SK-N-SH treated with all-trans-retinoic acid at 6 μM for 48 hours (cell line): ENCODE measurements at regions not wholly inside any gene's neighbourhood (a gene's known extent, or its start where the extent isn't known, plus 50 kb on each side); places are given as distances from the start of the nearest gene placed in this dataset.

Experiments used
- ATAC-seq: fragments of 200-7000 bp; cut with Tn5 transposase; 3 replicates; pipeline ENCODE4 v1.9.1; 2020; ENCODE audit warnings: mild to moderate bottlenecking, moderate library complexity
- ARNTL ChIP-seq: fragments of 450-650 bp; formaldehyde crosslinking; IDR thresholded peaks from 2 replicates; pipeline ENCODE4 v1.5.0; 2020; ENCODE audit warnings: low read depth, mild to moderate bottlenecking, moderate library complexity, borderline replicate concordance
- BACH2 ChIP-seq: fragments of 250-450 bp; sonication (Bioruptor Pico); IDR thresholded peaks from 2 replicates; pipeline ENCODE4 v1.9.0; 2021; ENCODE audit warnings: mild to moderate bottlenecking, borderline replicate concordance
- CSDC2 ChIP-seq: fragments of 250-450 bp; sonication (Bioruptor Pico); IDR thresholded peaks from 2 replicates; pipeline ENCODE4 v1.5.0; 2020; ENCODE audit warnings: mild to moderate bottlenecking, moderate library complexity
- ESRRG ChIP-seq: fragments of 250-450 bp; sonication (Bioruptor Pico); IDR thresholded peaks from 2 replicates; pipeline ENCODE4 v1.6.1; 2021; ENCODE audit warnings: mild to moderate bottlenecking
- GLIS3 ChIP-seq: fragments of 250-450 bp; sonication (Bioruptor Pico); IDR thresholded peaks from 2 replicates; pipeline ENCODE4 v1.5.0; 2020; ENCODE audit warnings: mild to moderate bottlenecking, moderate library complexity
- ISL1 ChIP-seq: fragments of 250-450 bp; sonication (Bioruptor Pico); IDR thresholded peaks from 2 replicates; pipeline ENCODE4 v2.1.2; 2022; ENCODE audit warnings: mild to moderate bottlenecking, moderate library complexity
- OSR1 ChIP-seq: fragments of 250-450 bp; sonication (Bioruptor Pico); IDR thresholded peaks from 2 replicates; pipeline ENCODE4 v1.8.0; 2022; ENCODE audit warnings: moderate library complexity, mild to moderate bottlenecking, inconsistent platforms
- PATZ1 ChIP-seq: fragments of 250-450 bp; sonication (Bioruptor Pico); IDR thresholded peaks from 2 replicates; pipeline ENCODE4 v1.8.0; 2020; ENCODE audit warnings: mild to moderate bottlenecking, moderate library complexity, borderline replicate concordance
- PPARA ChIP-seq: fragments of 250-450 bp; sonication (Bioruptor Pico); IDR thresholded peaks from 2 replicates; pipeline ENCODE4 v1.5.0; 2020; ENCODE audit warnings: mild to moderate bottlenecking, borderline replicate concordance
- RARB ChIP-seq: fragments of 250-450 bp; sonication (Bioruptor Pico); IDR thresholded peaks from 2 replicates; pipeline ENCODE4 v1.8.0; 2021; ENCODE audit warnings: mild to moderate bottlenecking, moderate library complexity
- SNAI2 ChIP-seq: fragments of 250-450 bp; sonication (Bioruptor Pico); IDR thresholded peaks from 2 replicates; pipeline ENCODE4 v1.5.0; 2020; ENCODE audit warnings: mild to moderate bottlenecking, moderate library complexity
- TOX ChIP-seq: fragments of 250-450 bp; sonication (Bioruptor Pico); IDR thresholded peaks from 2 replicates; pipeline ENCODE4 v1.8.0; 2021; ENCODE audit warnings: mild to moderate bottlenecking, moderate library complexity, borderline replicate concordance
- TSHZ2 ChIP-seq: fragments of 250-450 bp; sonication (Bioruptor Pico); IDR thresholded peaks from 2 replicates; pipeline ENCODE4 v1.5.0; 2020; ENCODE audit warnings: mild to moderate bottlenecking, moderate library complexity
- ZC3H10 ChIP-seq: fragments of 250-450 bp; sonication (Bioruptor Pico); IDR thresholded peaks from 2 replicates; pipeline ENCODE4 v1.5.1; 2021; ENCODE audit warnings: mild to moderate bottlenecking, moderate library complexity
- ZFP3 ChIP-seq: fragments of 250-450 bp; sonication (Bioruptor Pico); IDR thresholded peaks from 2 replicates; pipeline ENCODE4 v1.5.0; 2020; ENCODE audit warnings: mild to moderate bottlenecking, moderate library complexity
- ZFP30 ChIP-seq: fragments of 450-650 bp; formaldehyde crosslinking; IDR thresholded peaks from 2 replicates; pipeline ENCODE4 v1.5.0; 2022; ENCODE audit warnings: mild to moderate bottlenecking, moderate library complexity
- ZNF565 ChIP-seq: fragments of 450-650 bp; formaldehyde crosslinking; conservative IDR thresholded peaks from 2 replicates; pipeline ENCODE4 v1.5.0; 2020; ENCODE audit warnings: low read depth, mild to moderate bottlenecking, moderate library complexity
- ZNF8 ChIP-seq: fragments of 450-650 bp; formaldehyde crosslinking; IDR thresholded peaks from 2 replicates; pipeline ENCODE4 v1.5.0; 2020; ENCODE audit warnings: mild to moderate bottlenecking, moderate library complexity
- TF ChIP-seq, protein P1 (sequence below): fragments of 250-450 bp; sonication (Bioruptor Pico); IDR thresholded peaks from 2 replicates; pipeline ENCODE4 v1.5.1; 2020; ENCODE audit warnings: low read depth, mild to moderate bottlenecking, moderate library complexity
- TF ChIP-seq, protein P2 (sequence below): fragments of 250-450 bp; sonication (Bioruptor Pico); IDR thresholded peaks from 2 replicates; pipeline ENCODE4 v1.5.1; 2021; ENCODE audit warnings: mild to moderate bottlenecking, moderate library complexity

DNA sequence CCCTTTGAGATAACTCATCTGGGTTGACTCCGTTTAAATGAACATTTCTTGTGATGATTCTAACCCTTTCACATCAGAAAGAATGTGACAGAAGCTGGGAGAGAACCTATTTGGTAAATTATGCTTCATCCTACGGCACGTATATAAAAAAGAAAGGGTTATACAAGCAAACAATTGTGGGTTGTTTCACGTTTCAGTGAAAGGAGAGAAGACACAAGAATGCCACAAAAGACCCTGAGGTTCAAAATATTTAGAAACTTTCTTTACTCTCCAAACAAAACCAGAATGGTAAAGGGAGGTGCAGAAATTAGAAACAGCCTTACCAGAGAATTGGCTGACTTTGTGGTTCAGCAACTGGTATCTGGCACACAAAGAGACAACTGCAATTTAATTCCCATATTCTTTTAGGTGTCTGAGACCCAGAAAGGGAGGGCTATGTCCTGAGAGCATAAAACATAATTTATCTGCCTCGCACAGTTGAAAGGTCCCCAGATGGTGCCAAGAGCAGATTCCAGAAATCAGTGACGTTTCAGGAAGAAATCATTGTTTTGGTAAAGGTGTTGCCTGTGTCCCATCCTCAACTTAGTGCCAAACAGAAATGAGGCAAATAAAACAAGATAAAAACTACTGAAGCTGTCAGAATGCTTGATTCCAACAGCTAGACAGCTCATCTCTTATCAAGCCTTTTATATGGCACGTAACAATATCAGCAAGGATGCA lies 361.4 kb downstream of the EFNB2 start:
- ATAC-seq: no peak

GRCh38 chr13:106173346-106173745 lies 362.1 kb downstream of the EFNB2 start:
- TF ChIP-seq ZNF8 (CRISPR knock-in tag) (no peak), ZC3H10 (CRISPR knock-in tag) (no peak), BACH2 (CRISPR knock-in tag) (no peak), TOX (CRISPR knock-in tag) (no peak), CSDC2 (CRISPR knock-in tag) (no peak), SNAI2 (CRISPR knock-in tag) (no peak), ZFP3 (CRISPR knock-in tag) (no peak), PATZ1 (CRISPR knock-in tag) (no peak), RARB (no peak), ESRRG (no peak), PPARA (CRISPR knock-in tag) (no peak), GLIS3 (no peak), ZNF565 (no peak), ISL1 (CRISPR knock-in tag) (no peak), ARNTL (CRISPR knock-in tag) (no peak), TSHZ2 (CRISPR knock-in tag) (no peak)
- TF ChIP-seq, protein P1, sequence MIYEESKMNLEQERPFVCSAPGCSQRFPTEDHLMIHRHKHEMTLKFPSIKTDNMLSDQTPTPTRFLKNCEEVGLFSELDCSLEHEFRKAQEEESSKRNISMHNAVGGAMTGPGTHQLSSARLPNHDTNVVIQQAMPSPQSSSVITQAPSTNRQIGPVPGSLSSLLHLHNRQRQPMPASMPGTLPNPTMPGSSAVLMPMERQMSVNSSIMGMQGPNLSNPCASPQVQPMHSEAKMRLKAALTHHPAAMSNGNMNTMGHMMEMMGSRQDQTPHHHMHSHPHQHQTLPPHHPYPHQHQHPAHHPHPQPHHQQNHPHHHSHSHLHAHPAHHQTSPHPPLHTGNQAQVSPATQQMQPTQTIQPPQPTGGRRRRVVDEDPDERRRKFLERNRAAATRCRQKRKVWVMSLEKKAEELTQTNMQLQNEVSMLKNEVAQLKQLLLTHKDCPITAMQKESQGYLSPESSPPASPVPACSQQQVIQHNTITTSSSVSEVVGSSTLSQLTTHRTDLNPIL: no peak
- TF ChIP-seq, all 23 proteins: peak for 0
- ATAC-seq: no peak

More for the DNA sequence above, 361.4 kb downstream of the EFNB2 start:
- TF ChIP-seq CSDC2 (CRISPR knock-in tag): no peak
- no peak for TF ChIP-seq SNAI2 (CRISPR knock-in tag)
- no peak for TF ChIP-seq ISL1 (CRISPR knock-in tag)
- TF ChIP-seq ARNTL (CRISPR knock-in tag): no peak
- TF ChIP-seq RARB: no peak
- no peak for TF ChIP-seq OSR1 (CRISPR knock-in tag)
- no peak for TF ChIP-seq ZC3H10 (CRISPR knock-in tag)
- TF ChIP-seq PATZ1 (CRISPR knock-in tag): no peak
- TF ChIP-seq, protein P2, sequence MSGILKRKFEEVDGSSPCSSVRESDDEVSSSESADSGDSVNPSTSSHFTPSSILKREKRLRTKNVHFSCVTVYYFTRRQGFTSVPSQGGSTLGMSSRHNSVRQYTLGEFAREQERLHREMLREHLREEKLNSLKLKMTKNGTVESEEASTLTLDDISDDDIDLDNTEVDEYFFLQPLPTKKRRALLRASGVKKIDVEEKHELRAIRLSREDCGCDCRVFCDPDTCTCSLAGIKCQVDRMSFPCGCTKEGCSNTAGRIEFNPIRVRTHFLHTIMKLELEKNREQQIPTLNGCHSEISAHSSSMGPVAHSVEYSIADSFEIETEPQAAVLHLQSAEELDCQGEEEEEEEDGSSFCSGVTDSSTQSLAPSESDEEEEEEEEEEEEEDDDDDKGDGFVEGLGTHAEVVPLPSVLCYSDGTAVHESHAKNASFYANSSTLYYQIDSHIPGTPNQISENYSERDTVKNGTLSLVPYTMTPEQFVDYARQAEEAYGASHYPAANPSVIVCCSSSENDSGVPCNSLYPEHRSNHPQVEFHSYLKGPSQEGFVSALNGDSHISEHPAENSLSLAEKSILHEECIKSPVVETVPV (CRISPR knock-in tag): no peak
- no peak for TF ChIP-seq ZFP30 (CRISPR knock-in tag)
- TF ChIP-seq TOX (CRISPR knock-in tag): no peak
- no peak for TF ChIP-seq ESRRG
- TF ChIP-seq TSHZ2 (CRISPR knock-in tag): no peak
